PFSK-1 (cell line): ENCODE measurements at regions not wholly inside any gene's neighbourhood (a gene's known extent, or its start where the extent isn't known, plus 50 kb on each side); places are given as distances from the start of the nearest gene placed in this dataset.

ENCODE experiments used
- POLR2AphosphoS5 ChIP-seq: IDR thresholded peaks from 2 replicates; pipeline ENCODE4 v1.6.1; 2012; ENCODE audit warnings: low read depth, mild to moderate bottlenecking, control low read depth, low read length, moderate library complexity
- TAF1 ChIP-seq: IDR thresholded peaks from 2 replicates; pipeline ENCODE4 v1.6.1; 2012; ENCODE audit warnings: low read length, control low read depth, borderline replicate concordance; ENCODE audit not compliant: insufficient read depth
- TF ChIP-seq, protein P1 (sequence below), 2 experiments: IDR thresholded peaks; 2 replicates each; pipeline versions ENCODE4 v1.6.1 to v1.8.0; 2011 to 2012; ENCODE audit warnings: low read depth in 2 of 2, low read length in 2 of 2, control low read depth in 1 of 2, inconsistent platforms in 1 of 2, mild to moderate bottlenecking in 1 of 2, moderate library complexity in 1 of 2; ENCODE audit not compliant: insufficient read depth in 1 of 2

DNA sequence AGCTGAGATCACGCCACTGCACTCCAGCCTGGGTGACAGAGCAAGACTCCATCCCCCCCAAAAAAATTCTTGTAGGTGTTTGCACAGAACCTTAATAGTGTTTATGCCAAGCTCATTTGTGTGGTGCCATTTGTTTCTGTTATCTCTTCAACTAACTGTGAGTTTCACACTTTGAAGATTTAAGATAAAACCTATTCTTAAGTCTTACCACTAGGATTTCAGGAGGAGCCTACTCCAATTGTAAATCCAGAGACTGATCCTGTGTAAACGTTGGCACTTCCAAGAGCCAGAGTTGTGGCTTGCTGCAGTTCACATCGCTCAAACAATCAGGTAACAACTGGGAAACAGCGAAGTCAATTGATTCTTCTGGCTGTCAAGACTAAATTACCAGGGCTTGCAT lies 242.4 kb upstream of the SATB1 start:
- TF ChIP-seq POLR2AphosphoS5, result no peak
- no peak for TF ChIP-seq TAF1
- TF ChIP-seq, protein P1, sequence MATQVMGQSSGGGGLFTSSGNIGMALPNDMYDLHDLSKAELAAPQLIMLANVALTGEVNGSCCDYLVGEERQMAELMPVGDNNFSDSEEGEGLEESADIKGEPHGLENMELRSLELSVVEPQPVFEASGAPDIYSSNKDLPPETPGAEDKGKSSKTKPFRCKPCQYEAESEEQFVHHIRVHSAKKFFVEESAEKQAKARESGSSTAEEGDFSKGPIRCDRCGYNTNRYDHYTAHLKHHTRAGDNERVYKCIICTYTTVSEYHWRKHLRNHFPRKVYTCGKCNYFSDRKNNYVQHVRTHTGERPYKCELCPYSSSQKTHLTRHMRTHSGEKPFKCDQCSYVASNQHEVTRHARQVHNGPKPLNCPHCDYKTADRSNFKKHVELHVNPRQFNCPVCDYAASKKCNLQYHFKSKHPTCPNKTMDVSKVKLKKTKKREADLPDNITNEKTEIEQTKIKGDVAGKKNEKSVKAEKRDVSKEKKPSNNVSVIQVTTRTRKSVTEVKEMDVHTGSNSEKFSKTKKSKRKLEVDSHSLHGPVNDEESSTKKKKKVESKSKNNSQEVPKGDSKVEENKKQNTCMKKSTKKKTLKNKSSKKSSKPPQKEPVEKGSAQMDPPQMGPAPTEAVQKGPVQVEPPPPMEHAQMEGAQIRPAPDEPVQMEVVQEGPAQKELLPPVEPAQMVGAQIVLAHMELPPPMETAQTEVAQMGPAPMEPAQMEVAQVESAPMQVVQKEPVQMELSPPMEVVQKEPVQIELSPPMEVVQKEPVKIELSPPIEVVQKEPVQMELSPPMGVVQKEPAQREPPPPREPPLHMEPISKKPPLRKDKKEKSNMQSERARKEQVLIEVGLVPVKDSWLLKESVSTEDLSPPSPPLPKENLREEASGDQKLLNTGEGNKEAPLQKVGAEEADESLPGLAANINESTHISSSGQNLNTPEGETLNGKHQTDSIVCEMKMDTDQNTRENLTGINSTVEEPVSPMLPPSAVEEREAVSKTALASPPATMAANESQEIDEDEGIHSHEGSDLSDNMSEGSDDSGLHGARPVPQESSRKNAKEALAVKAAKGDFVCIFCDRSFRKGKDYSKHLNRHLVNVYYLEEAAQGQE (IDR thresholded peaks at IDR 0.05; ENCODE audit: insufficient read depth in 1 of 2, low read depth in 2 of 2, low read length in 2 of 2), result no peak
